ENCODE measurements at regions not wholly inside any gene's neighbourhood (a gene's known extent, or its start where the extent isn't known, plus 50 kb on each side); places are given as distances from the start of the nearest gene placed in this dataset.

DNA sequence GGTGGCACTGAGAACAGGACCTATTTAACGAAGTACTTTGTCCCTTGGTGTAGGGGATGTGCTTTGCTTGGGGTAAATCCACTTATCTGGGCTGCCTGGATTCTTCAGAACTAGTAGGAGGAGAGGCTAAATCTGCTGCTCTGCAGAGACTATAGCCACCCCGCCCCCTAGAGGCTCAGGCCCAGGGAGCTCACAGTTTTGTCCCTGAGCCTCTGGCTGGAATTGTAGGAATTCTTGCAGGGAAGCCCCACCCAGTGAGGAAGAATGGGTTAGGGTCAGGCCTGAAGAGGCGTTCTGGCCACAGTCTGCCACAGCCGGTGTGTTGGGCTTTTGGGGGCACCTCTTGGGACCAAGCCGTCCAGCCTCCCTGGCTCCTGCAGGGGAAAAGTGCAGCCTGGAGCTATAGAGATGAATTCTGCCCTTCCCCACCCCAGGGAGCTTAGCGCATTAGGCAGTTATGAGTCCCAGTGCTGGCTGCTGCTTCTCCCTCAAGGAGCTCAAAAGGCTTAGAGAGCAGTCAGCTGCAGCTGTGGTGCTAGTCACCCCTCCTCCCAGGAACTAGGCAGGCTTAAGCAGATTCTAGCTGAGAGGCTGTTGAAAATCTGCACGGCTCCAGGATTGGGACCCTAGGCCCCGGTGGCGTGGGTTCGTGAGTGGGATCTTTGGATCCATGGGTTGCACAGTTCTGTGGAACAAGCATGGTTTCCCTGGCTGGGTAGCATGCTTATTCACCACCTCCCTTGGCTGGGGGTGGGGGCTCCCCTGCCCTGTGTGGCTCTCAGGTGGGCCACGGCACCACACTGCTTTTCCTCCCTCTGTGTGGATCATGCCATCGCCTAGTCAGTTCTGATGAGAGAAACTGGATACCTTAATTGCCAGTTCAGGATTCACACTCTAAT lies 237.4 kb upstream of the TOM1L1 start:
- H3K4me3 ChIP-seq (ENCODE audit: low read length, poor library complexity, severe bottlenecking): no peak overlapping the region
- 0 out of 2 replicates have a peak, but pooled peaks cover 3% of the 10 kb centered on the region for H3K9me3 ChIP-seq (ENCODE audit: insufficient read depth, low read depth, low read length)
- no peaks in the 10 kb centered on the region for H3K79me2 ChIP-seq (ENCODE audit: insufficient read depth, low read length)
- H4K20me1 ChIP-seq (ENCODE audit: insufficient read depth, low read length, poor library complexity, severe bottlenecking): no peaks in the 10 kb centered on the region
- no peaks in the 10 kb centered on the region for H3K36me3 ChIP-seq (ENCODE audit: insufficient read depth, low read length)
- TF ChIP-seq CTCF (conservative IDR thresholded peaks at IDR 0.05; ENCODE audit: low read length): no peak
- no peak for TF ChIP-seq EZH2phosphoT487 (IDR thresholded peaks at IDR 0.05; ENCODE audit: borderline replicate concordance)
- H3K9me2 ChIP-seq (replicated peaks; ENCODE audit: low read depth, low read length): no peaks in the 10 kb centered on the region
- no peaks in the 10 kb centered on the region for H3F3A ChIP-seq (ENCODE audit: low read depth)
- H3K9ac ChIP-seq (ENCODE audit: low read depth, low read length, poor library complexity, severe bottlenecking): no peak overlapping the region
- no peak overlapping the region for H3K4me2 ChIP-seq (ENCODE audit: low read depth, low read length, poor library complexity, severe bottlenecking)
- no peaks in the 10 kb centered on the region for H3K4me1 ChIP-seq (ENCODE audit: insufficient read depth, low read length, poor library complexity, severe bottlenecking)
- H2AFZ ChIP-seq (ENCODE audit: low read length): no peak overlapping the region
- no peaks in the 10 kb centered on the region for H3K27me3 ChIP-seq (ENCODE audit: insufficient read depth, low read length, poor library complexity, severe bottlenecking)

DNA sequence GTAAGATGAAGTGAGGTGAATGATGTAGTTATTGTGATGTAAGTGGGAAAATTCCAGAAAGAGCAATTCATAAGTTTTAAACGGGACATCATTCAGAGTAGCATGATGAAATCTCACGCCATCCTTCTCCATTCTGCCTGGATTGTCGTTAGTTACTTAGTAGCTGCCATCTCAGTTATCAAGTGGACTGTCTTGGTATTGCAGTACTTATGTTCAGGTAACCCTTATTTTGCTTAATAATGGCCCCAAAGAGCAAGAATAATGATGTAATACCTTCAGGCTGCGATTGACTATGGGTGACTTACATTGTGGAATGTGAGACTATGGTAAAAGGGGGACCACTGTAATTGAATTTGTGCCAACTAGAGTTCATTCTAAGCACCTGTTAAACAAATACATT lies 234.1 kb upstream of the TOM1L1 start:
- no peaks in the 10 kb centered on the region for H4K20me1 ChIP-seq (ENCODE audit: insufficient read depth, low read length, poor library complexity, severe bottlenecking)
- H3K79me2 ChIP-seq (ENCODE audit: insufficient read depth, low read length): no peaks in the 10 kb centered on the region
- H3F3A ChIP-seq (ENCODE audit: low read depth): no peaks in the 10 kb centered on the region
- H2AFZ ChIP-seq (ENCODE audit: low read length): no peak overlapping the region
- 0 out of 2 replicates have a peak, but pooled peaks cover 3% of the 10 kb centered on the region for H3K9me3 ChIP-seq (ENCODE audit: insufficient read depth, low read depth, low read length)
- H3K4me1 ChIP-seq (ENCODE audit: insufficient read depth, low read length, poor library complexity, severe bottlenecking): no peaks in the 10 kb centered on the region
- H3K4me3 ChIP-seq (ENCODE audit: low read length, poor library complexity, severe bottlenecking): no peak overlapping the region
- no peaks in the 10 kb centered on the region for H3K9me2 ChIP-seq (replicated peaks; ENCODE audit: low read depth, low read length)
- no peaks in the 10 kb centered on the region for H3K27me3 ChIP-seq (ENCODE audit: insufficient read depth, low read length, poor library complexity, severe bottlenecking)
- no peaks in the 10 kb centered on the region for H3K36me3 ChIP-seq (ENCODE audit: insufficient read depth, low read length)
- no peak overlapping the region for H3K4me2 ChIP-seq (ENCODE audit: low read depth, low read length, poor library complexity, severe bottlenecking)
- TF ChIP-seq CTCF (conservative IDR thresholded peaks at IDR 0.05; ENCODE audit: low read length): no peak
- H3K9ac ChIP-seq (ENCODE audit: low read depth, low read length, poor library complexity, severe bottlenecking): no peak overlapping the region

- H3K27me3 ChIP-seq (ENCODE audit: insufficient read depth, low read length, poor library complexity, severe bottlenecking): no peaks in the 10 kb centered on the region
- no peak overlapping the region for H3K4me3 ChIP-seq (ENCODE audit: low read length, poor library complexity, severe bottlenecking)
- H3K9me3 ChIP-seq (ENCODE audit: insufficient read depth, low read depth, low read length): 0 out of 2 replicates have a peak, but pooled peaks cover 3% of the 10 kb centered on the region
- no peaks in the 10 kb centered on the region for H3F3A ChIP-seq (ENCODE audit: low read depth)
- H3K9me2 ChIP-seq (replicated peaks; ENCODE audit: low read depth, low read length): no peaks in the 10 kb centered on the region
- H4K20me1 ChIP-seq (ENCODE audit: insufficient read depth, low read length, poor library complexity, severe bottlenecking): no peaks in the 10 kb centered on the region
- H3K36me3 ChIP-seq (ENCODE audit: insufficient read depth, low read length): no peaks in the 10 kb centered on the region
- no peak overlapping the region for H3K4me2 ChIP-seq (ENCODE audit: low read depth, low read length, poor library complexity, severe bottlenecking)
- H3K4me1 ChIP-seq (ENCODE audit: insufficient read depth, low read length, poor library complexity, severe bottlenecking): no peaks in the 10 kb centered on the region
- no peak overlapping the region for H3K9ac ChIP-seq (ENCODE audit: low read depth, low read length, poor library complexity, severe bottlenecking)
- TF ChIP-seq CTCF (conservative IDR thresholded peaks at IDR 0.05; ENCODE audit: low read length): no peak
- TF ChIP-seq EZH2phosphoT487 (IDR thresholded peaks at IDR 0.05; ENCODE audit: borderline replicate concordance): no peak
- no peak overlapping the region for H2AFZ ChIP-seq (ENCODE audit: low read length)
- H3K79me2 ChIP-seq (ENCODE audit: insufficient read depth, low read length): no peaks in the 10 kb centered on the region
Measured at GRCh38 chr17:54678158-54678557, 222.5 kb upstream of the TOM1L1 start.

Measured in Loucy (cell line).